K562 (cell line): ENCODE measurements at regions not wholly inside any gene's neighbourhood (a gene's known extent, or its start where the extent isn't known, plus 50 kb on each side); places are given as distances from the start of the nearest gene placed in this dataset.

Experiments
- ATAC-seq: fragments of 200-7000 bp; cut with Tn5 transposase; 3 replicates; pipeline ENCODE4 v1.9.1; 2020; ENCODE audit warnings: moderate library complexity
- BruUV-seq: library from RNA; stranded (reverse); fragments of 400-500 nt; replicated peaks from 2 replicates; lab custom pipeline; 2021; lab: Mats Ljungman, UMichigan
- CTCF ChIA-PET: fragments of 300-600 bp; formaldehyde crosslinking; extraction: SDS; loops from one replicate; lab custom pipeline; 2021; ENCODE audit warnings: low intra/inter-chr PET ratio; lab: Yijun Ruan, JAX
- POLR2A ChIA-PET: fragments of 300-600, 350-650 bp; sonication (Branson Sonifier 250); formaldehyde crosslinking; extraction: SDS; loops from one replicate; lab custom pipeline; 2021; ENCODE audit warnings: antibody characterized with exemption, inconsistent platforms; lab: Yijun Ruan, JAX
- DNase-seq, 4 experiments: peaks; one replicate each; pipeline versions ENCODE4 v3.0.0 to v3.0.0-alpha.2; 2011 to 2018; ENCODE audit warnings: low spot score in 3 of 4, mixed read lengths in 3 of 4; ENCODE audit errors: extremely low read depth in 1 of 4
- FAIRE-seq: peaks from 2 replicates; lab custom pipeline; 2011; peaks lifted over from hg19 to GRCh38; lab: Jason Lieb, UNC
- H2AFZ ChIP-seq: 2 replicates; pipeline ENCODE4 v1.6.0; 2011; ENCODE audit warnings: low read depth, low read length, control low read depth, inconsistent platforms
- H3K27ac ChIP-seq: fragments of 200-600 bp; 3 replicates; pipeline ENCODE4 v1.8.0; 2011; ENCODE audit warnings: low read depth, mild to moderate bottlenecking, control low read depth, inconsistent platforms, low read length, moderate library complexity, mixed read lengths; ENCODE audit errors: extremely low read depth
- H3K27me3 ChIP-seq, 2 experiments: fragments of 300-600 bp in 1 of 2; 2 replicates in 1 of 2; 3 replicates in 1 of 2; pipeline versions ENCODE4 v1.6.0 to v1.8.0; 2011; ENCODE audit warnings: inconsistent platforms in 2 of 2, low read length in 2 of 2, mild to moderate bottlenecking in 1 of 2, mixed read lengths in 1 of 2, moderate library complexity in 1 of 2; ENCODE audit not compliant: control insufficient read depth in 2 of 2, insufficient read depth in 2 of 2
- H3K36me3 ChIP-seq: fragments of 300-600 bp; 3 replicates; pipeline ENCODE4 v1.8.0; 2011; ENCODE audit warnings: mild to moderate bottlenecking, low read length, inconsistent platforms; ENCODE audit not compliant: control insufficient read depth, insufficient read depth
- H3K4me1 ChIP-seq, 2 experiments: fragments of 200-600 bp in 1 of 2; replicated peaks in 1 of 2; 2 replicates in 1 of 2; 3 replicates in 1 of 2; pipeline versions ENCODE4 v1.5.1 to v1.8.0; 2011; ENCODE audit warnings: inconsistent platforms in 2 of 2, low read length in 2 of 2, mild to moderate bottlenecking in 1 of 2, mixed read lengths in 1 of 2, moderate library complexity in 1 of 2; ENCODE audit not compliant: control insufficient read depth in 2 of 2, insufficient read depth in 2 of 2
- H3K4me2 ChIP-seq: 2 replicates; pipeline ENCODE4 v1.6.1; 2011; ENCODE audit warnings: low read length, control low read depth, inconsistent platforms, mixed read lengths; ENCODE audit not compliant: insufficient read depth
- H3K4me3 ChIP-seq: fragments of 200-600 bp; sonication (generic), shearing (Covaris generic); 2 replicates; pipeline ENCODE4 v1.5.1; 2016; ENCODE audit warnings: control low read depth, inconsistent platforms
- H3K79me2 ChIP-seq: fragments of 200-600 bp; 3 replicates; pipeline ENCODE4 v1.8.0; 2011; ENCODE audit warnings: low read length, inconsistent platforms; ENCODE audit not compliant: control insufficient read depth, insufficient read depth
- H3K9ac ChIP-seq, 2 experiments: 2 replicates each; pipeline versions ENCODE4 v1.6.0 to v1.6.1; 2011; ENCODE audit warnings: low read depth in 2 of 2, low read length in 2 of 2, control low read depth in 1 of 2, inconsistent platforms in 1 of 2, mild to moderate bottlenecking in 1 of 2, mixed read lengths in 1 of 2; ENCODE audit not compliant: insufficient read depth in 1 of 2
- H3K9me1 ChIP-seq: one replicate; pipeline ENCODE4 v1.6.0; 2011; ENCODE audit warnings: inconsistent platforms, mild to moderate bottlenecking, low read length, moderate library complexity; ENCODE audit not compliant: control insufficient read depth, insufficient read depth
- H3K9me3 ChIP-seq: replicated peaks from 2 replicates; pipeline ENCODE4 v1.5.1; 2011; ENCODE audit warnings: low read depth, low read length, inconsistent platforms; ENCODE audit not compliant: control insufficient read depth, insufficient read depth
- H4K20me1 ChIP-seq: replicated peaks from 2 replicates; pipeline ENCODE4 v1.6.1; 2011; ENCODE audit warnings: low read length, inconsistent platforms, mixed read lengths; ENCODE audit not compliant: control insufficient read depth, insufficient read depth
- RBM25 ChIP-seq: fragments of 200-400 bp; formaldehyde crosslinking; IDR thresholded peaks from 2 replicates; pipeline ENCODE4 v1.6.1; 2018; ENCODE audit warnings: low read length, low read depth, moderate library complexity; ENCODE audit not compliant: severe bottlenecking
- USF2 ChIP-seq: sonication (generic); formaldehyde crosslinking; IDR thresholded peaks from 2 replicates; pipeline ENCODE4 v1.5.0; 2020; ENCODE audit warnings: missing genetic modification reagents
- WGBS: fragments of 100-300 bp; shearing (Covaris generic); methylation state at CpG from one replicate; pipeline ENCODE4 v1.1.6; 2016; ENCODE audit warnings: low coverage, mixed read lengths; ENCODE audit not compliant: insufficient coverage; ENCODE audit errors: missing lambda C conversion rate; 5-methylcytosine and 5-hydroxymethylcytosine counted together
- in situ Hi-C: fragments of 300-500 bp; cut with MboI; formaldehyde crosslinking; loops from 4 replicates; pipeline ENCODE4 v1.15.0; 2018; ENCODE audit warnings: inconsistent platforms, mixed read lengths
- intact Hi-C: fragments of 100-400 bp; cut with micrococcal nuclease; formaldehyde crosslinking; loops from 2 replicates; pipeline ENCODE4 v1.14.2; 2022
- TF ChIP-seq, protein P1 (sequence below): fragments of 150-350 bp; IDR thresholded peaks from 2 replicates; pipeline ENCODE4 v1.6.1; 2014; ENCODE audit warnings: low read depth, mild to moderate bottlenecking, low read length, borderline replicate concordance

DNA sequence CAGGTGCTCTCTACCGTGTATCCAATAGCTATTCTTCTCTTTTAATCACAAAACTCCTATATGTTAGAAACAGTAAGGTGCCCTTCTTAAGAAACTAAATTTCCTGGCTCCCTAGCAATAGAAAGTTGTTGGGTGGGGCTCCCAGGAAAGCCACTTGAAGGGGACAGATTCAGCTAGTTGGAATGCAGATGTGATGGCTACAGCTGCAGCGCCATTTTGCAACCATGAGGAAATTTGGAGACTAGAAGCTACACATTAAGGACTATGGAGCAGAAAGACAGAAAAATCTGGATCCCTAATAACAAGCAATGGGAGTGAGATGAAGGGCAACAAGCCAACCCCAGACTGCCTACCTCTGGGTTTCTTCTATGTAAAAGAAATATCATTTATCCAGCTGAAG lies 108.8 kb upstream of the AFDN start:
- TF ChIP-seq, protein P1, sequence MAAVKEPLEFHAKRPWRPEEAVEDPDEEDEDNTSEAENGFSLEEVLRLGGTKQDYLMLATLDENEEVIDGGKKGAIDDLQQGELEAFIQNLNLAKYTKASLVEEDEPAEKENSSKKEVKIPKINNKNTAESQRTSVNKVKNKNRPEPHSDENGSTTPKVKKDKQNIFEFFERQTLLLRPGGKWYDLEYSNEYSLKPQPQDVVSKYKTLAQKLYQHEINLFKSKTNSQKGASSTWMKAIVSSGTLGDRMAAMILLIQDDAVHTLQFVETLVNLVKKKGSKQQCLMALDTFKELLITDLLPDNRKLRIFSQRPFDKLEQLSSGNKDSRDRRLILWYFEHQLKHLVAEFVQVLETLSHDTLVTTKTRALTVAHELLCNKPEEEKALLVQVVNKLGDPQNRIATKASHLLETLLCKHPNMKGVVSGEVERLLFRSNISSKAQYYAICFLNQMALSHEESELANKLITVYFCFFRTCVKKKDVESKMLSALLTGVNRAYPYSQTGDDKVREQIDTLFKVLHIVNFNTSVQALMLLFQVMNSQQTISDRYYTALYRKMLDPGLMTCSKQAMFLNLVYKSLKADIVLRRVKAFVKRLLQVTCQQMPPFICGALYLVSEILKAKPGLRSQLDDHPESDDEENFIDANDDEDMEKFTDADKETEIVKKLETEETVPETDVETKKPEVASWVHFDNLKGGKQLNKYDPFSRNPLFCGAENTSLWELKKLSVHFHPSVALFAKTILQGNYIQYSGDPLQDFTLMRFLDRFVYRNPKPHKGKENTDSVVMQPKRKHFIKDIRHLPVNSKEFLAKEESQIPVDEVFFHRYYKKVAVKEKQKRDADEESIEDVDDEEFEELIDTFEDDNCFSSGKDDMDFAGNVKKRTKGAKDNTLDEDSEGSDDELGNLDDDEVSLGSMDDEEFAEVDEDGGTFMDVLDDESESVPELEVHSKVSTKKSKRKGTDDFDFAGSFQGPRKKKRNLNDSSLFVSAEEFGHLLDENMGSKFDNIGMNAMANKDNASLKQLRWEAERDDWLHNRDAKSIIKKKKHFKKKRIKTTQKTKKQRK = peak; percentile 40; the same call in 1 of the 2 replicates
- TF ChIP-seq RBM25 (peak; percentile 96), USF2 (CRISPR knock-in tag) (no peak)
- WGBS = 0% methylated on average over 2 of the region's 2 CpGs
- H3K27me3 ChIP-seq = peaks cover 70 to 72% of the 10 kb centered on the region in 2 experiments
- H3K4me1 ChIP-seq = peaks cover 0 to 3% of the 10 kb centered on the region in 2 experiments; a peak in 1 of 5 replicates
- no peak overlapping the region for H3K4me3 ChIP-seq
- in situ Hi-C loops (no loop called here), intact Hi-C loops (no loop called here)
- no peak overlapping the region for H2AFZ ChIP-seq
- no peaks in the 10 kb centered on the region for H3K79me2 ChIP-seq
- H3K4me2 ChIP-seq = no peak overlapping the region
- no peaks in the 10 kb centered on the region for H3K36me3 ChIP-seq
- no TSS peak for BruUV-seq
- CTCF ChIA-PET = no interaction called here
- POLR2A ChIA-PET = interaction anchor here (0.6 to 0.8 kb wide), 2 partner anchors 17 to 24 kb away, joined by 3 to 4 read pairs; no protein-coding TSS in a partner anchor
- H4K20me1 ChIP-seq = 0 out of 2 replicates have a peak, but pooled peaks cover 2% of the 10 kb centered on the region
- H3K27ac ChIP-seq = no peak overlapping the region
- H3K9me3 ChIP-seq = no peaks in the 10 kb centered on the region
- no peak overlapping the region for H3K9ac ChIP-seq
- no peaks in the 10 kb centered on the region for H3K9me1 ChIP-seq
- DNase-seq = no peak
- no peak for ATAC-seq
- no peak for FAIRE-seq
